GM12873 (cell line): ENCODE measurements at regions not wholly inside any gene's neighbourhood (a gene's known extent, or its start where the extent isn't known, plus 50 kb on each side); places are given as distances from the start of the nearest gene placed in this dataset.
A peak's percentile ranks its signal among the peaks of the same experiment; 100 is the strongest.

Source experiments
- TF ChIP-seq, protein P1 (sequence below): IDR thresholded peaks from 2 replicates; pipeline ENCODE4 v1.5.1; 2012; ENCODE audit warnings: low read depth, mild to moderate bottlenecking, moderate library complexity, low read length, control low read depth; ENCODE audit not compliant: insufficient read depth; ENCODE audit errors: missing control alignments

DNA sequence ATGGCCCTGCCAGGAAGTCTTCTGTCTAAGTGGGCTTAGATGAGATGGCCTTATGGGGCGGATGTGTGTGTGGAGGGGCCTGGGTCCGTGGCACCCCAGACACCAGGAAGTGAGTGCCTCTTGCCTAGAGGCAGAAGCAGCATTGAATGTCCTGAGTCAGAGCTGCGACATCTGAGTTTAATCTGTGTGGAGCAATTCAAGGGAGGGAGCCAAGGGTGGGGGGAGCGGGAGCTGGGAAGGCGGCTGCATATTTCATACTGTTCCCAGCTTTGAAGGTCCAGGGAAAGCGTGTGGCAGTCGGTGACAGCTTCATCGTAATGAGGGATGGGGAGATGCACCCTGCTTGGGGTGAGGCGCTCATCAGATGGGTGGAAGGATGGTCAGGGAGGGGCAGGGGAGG lies 73.5 kb upstream of the THY1 start:
- TF ChIP-seq, protein P1, sequence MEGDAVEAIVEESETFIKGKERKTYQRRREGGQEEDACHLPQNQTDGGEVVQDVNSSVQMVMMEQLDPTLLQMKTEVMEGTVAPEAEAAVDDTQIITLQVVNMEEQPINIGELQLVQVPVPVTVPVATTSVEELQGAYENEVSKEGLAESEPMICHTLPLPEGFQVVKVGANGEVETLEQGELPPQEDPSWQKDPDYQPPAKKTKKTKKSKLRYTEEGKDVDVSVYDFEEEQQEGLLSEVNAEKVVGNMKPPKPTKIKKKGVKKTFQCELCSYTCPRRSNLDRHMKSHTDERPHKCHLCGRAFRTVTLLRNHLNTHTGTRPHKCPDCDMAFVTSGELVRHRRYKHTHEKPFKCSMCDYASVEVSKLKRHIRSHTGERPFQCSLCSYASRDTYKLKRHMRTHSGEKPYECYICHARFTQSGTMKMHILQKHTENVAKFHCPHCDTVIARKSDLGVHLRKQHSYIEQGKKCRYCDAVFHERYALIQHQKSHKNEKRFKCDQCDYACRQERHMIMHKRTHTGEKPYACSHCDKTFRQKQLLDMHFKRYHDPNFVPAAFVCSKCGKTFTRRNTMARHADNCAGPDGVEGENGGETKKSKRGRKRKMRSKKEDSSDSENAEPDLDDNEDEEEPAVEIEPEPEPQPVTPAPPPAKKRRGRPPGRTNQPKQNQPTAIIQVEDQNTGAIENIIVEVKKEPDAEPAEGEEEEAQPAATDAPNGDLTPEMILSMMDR: no peak

DNA sequence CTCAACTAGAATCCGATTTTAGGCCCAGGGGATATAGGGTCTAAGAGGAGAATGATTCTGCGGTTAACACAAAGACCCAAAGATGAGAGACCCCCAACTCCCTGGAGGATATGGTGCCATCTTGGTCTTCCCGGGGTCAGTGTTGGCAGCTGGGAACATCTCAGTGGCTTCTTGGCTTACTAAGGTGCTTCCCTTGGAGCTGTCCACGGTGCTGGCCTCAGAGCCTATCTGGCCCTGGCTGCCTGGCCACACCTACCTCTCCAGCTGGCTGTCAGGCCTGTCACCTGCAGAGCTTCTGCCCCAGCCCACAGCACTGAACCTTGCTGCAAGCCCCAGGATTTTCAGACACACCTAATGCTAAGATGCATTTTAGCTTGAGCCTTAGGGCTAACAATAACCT lies 70.7 kb upstream of the THY1 start:
- TF ChIP-seq, protein P1: no peak

DNA sequence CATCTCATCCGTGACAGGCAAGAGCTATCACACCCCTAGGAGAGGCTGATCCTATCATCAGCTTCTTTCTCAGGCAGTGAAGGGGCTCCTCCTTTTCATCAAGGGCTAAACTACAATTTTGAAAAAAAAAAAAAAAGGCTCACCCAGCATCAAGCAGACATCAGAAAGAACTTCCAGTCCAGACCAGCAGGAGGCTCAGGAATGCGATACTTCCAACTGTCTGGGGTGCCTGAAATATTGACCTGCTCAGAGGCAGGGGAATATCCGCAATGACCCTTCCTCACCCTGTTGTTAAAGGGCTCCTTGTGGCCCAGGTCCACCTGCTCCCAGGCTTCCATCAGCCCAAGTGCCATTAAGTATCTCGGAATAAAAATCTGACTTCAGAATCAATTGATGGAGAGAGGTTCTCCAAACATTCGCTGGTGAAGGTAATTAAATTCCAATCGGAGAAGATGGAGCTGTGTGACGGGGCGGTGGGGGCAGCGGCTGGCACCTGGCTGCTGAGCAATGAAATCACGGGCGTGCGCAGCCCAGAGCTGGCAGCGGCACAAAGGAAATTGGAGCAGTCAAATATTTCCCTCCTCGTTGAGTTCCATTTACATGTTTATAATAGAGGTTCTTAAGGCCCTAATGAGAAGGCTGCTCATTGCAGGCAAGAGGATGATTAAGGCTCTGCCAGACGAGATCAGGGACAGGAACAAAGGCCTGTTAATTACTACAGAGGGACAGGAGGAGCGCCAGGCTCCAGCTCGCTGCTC lies 69.0 kb upstream of the THY1 start:
- TF ChIP-seq, protein P1: peak; percentile 46

DNA sequence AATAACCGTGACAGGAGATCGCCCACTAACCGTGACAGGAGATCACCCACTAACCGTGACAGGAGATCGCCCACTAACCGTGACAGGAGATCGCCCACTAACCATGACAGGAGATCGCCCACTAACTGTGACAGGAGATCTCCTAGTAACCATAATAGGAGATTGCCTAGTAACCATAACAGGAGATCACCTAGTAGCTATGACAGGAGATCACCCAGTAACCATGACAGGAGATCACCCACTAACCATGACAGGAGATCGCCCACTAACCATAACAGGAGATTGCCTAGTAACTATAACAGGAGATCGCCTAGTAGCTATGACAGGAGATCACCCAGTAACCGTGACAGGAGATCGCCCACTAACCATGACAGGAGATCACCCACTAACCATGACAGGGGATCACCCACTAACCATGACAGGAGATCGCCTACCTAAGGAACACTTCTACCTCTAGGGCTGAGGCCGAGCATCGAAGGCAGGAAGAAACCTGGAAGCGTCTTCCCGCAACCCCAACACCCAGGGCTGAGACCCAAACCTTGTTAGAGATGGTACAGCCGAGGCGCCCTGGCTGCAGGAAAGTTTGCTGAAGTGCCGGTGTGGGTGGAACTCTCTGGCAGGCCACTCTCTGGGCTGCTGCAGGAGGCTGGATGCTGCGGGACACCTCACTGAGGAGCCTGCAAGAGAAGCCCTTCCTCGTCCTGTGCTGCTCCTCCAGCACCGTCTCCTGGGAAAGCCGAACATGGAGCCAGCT lies 67.5 kb upstream of the THY1 start:
- TF ChIP-seq, protein P1: no peak

DNA sequence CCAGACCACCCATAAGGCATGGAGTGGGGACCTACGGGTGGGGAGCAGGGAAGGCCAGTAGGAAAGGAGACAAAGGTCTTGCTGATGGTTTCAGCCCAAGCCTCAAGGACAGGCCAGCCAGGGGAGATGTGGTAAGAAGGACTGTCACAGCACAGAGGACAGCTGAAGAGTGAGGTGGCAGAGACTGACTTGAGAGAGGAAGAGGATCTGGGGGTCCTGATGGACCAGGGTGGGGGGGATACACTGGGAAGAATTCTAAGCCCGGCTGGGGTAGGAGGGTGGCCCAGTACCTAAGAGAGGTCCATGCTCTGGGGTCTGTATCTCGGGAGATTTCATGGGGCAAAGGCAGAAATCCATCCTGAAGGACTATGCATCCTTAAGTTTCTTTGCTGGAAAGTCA lies 66.1 kb upstream of the THY1 start:
- TF ChIP-seq, protein P1: no peak

DNA sequence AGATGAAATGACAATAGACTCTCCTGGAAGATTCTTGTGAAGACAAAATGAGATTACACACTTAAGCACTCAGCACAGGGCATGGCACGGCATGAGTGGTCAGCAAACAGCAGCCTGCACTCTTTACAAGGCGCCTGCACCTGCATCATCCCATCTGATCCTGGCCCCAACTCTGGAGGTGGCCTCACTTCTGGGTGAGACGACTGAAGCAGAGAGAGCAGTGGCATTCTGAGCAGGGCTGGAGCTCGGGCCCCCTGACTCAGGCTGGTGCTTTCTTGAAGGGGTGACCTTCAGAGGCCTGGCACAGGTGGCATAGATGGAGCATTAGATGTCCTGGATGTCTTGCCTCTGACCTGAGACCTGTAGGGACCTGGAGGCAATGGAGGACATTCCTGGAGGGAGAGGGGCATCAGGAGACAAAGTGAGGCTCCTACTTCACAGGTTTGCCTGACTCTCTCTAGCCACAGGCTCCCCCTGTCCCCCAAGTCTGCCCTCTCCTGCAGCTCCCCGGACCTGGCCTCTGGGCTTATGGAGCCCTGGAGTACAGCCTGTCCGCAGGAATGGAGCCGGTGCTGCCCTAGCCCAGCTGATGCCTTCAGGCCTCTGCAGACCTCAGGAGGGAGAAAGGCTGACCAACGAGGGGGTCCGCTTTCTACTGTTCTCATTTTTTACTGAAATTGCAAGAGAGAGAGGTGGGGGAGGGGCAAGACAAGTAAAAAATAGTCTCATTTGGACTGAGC lies 65.5 kb upstream of the THY1 start:
- TF ChIP-seq, protein P1: no peak
